ENCODE measurements at regions not wholly inside any gene's neighbourhood (a gene's known extent, or its start where the extent isn't known, plus 50 kb on each side); places are given as distances from the start of the nearest gene placed in this dataset.

- no peak for TF ChIP-seq CTCF (IDR thresholded peaks at IDR 0.05)
- TF ChIP-seq POLR2A (IDR thresholded peaks at IDR 0.05), result no peak
Measured at GRCh38 chr6:126550323-126550722, 210.4 kb downstream of the CENPW start.
